Upper lobe of left lung (tissue), 6 donors: ENCODE measurements at regions not wholly inside any gene's neighbourhood (a gene's known extent, or its start where the extent isn't known, plus 50 kb on each side); places are given as distances from the start of the nearest gene placed in this dataset.

Source experiments
- ATAC-seq, 2 donors: fragments of 200-7000 bp; cut with Tn5 transposase; one replicate each; pipeline ENCODE4 v1.9.1; 2022; ENCODE audit warnings: mild to moderate bottlenecking in 2 of 2, moderate library complexity in 2 of 2; ENCODE audit not compliant: low FRiP score in 2 of 2
- DNase-seq, 2 donors: peaks; one replicate each; pipeline ENCODE4 v3.0.0-alpha.2; 2019 to 2020
- H3K27ac ChIP-seq, 4 donors: fragments of 200-600 bp; sonication (generic); one replicate each; pipeline ENCODE4 v1.5.1; 2016 to 2019
- H3K27me3 ChIP-seq, 4 donors: fragments of 200-600 bp; sonication (generic); one replicate each; pipeline ENCODE4 v1.5.1; 2017 to 2019
- H3K36me3 ChIP-seq, 4 donors: fragments of 200-600 bp; sonication (generic); one replicate each; pipeline ENCODE4 v1.5.1; 2016 to 2019
- H3K4me1 ChIP-seq, 4 donors: fragments of 200-600 bp; sonication (generic); one replicate each; pipeline ENCODE4 v1.5.1; 2018 to 2019
- H3K4me3 ChIP-seq, 4 donors: fragments of 200-600 bp; sonication (generic); one replicate each; pipeline ENCODE4 v1.5.1; 2017 to 2019; ENCODE audit warnings: mild to moderate bottlenecking in 2 of 4, moderate library complexity in 1 of 4
- H3K9me3 ChIP-seq, 4 donors: fragments of 200-600 bp; sonication (generic); one replicate each; pipeline ENCODE4 v1.5.1; 2018 to 2019
- CTCF ChIP-seq, 6 experiments: fragments of 450-650 bp in 4 of 6; fragments of 200-600 bp in 2 of 6; sonication (generic) in 2 of 6; IDR thresholded peaks; one replicate each; pipeline ENCODE4 v1.5.1; 2016 to 2019; ENCODE audit warnings: antibody characterized with exemption in 6 of 6
- EP300 ChIP-seq, 4 donors: sonication (generic); formaldehyde crosslinking; IDR thresholded peaks; one replicate each; pipeline ENCODE4 v1.5.1; 2017; ENCODE audit warnings: antibody characterized with exemption in 4 of 4, control low read depth in 2 of 4
- POLR2A ChIP-seq, 4 donors: fragments of 450-650 bp; IDR thresholded peaks; one replicate each; pipeline ENCODE4 v1.5.1; 2016 to 2017; ENCODE audit warnings: antibody characterized with exemption in 4 of 4, mild to moderate bottlenecking in 2 of 4
- POLR2AphosphoS5 ChIP-seq, 2 donors: sonication (generic); formaldehyde crosslinking; IDR thresholded peaks; one replicate each; pipeline ENCODE4 v1.5.1; 2017; ENCODE audit warnings: antibody characterized with exemption in 2 of 2
- WGBS, 2 donors: methylation state at CpG; one replicate each; pipeline ENCODE4 v1.1.5; 2017 to 2018; 5-methylcytosine and 5-hydroxymethylcytosine counted together
- donor health status: DM: no; HTN: no; CAD: no; lungs with moderate emphysema.
- donor health status: DM: no; HTN: yes; CAD: no; lungs with severe emphysema.

- ATAC-seq (no peak), DNase-seq (no peak)
- 74 to 78% methylated on average over 3 of the region's 3 CpGs for WGBS, 2 donors
- H3K27ac ChIP-seq: no peak overlapping the region
- no peaks in the 10 kb centered on the region for H3K27me3 ChIP-seq
- no peaks in the 10 kb centered on the region for H3K36me3 ChIP-seq
- H3K4me1 ChIP-seq: no peaks in the 10 kb centered on the region
- TF ChIP-seq POLR2AphosphoS5 (IDR thresholded peaks at IDR 0.05): no peak
- no peak for TF ChIP-seq EP300 (IDR thresholded peaks at IDR 0.05)
- no peak for TF ChIP-seq POLR2A (IDR thresholded peaks at IDR 0.05)
- TF ChIP-seq CTCF (IDR thresholded peaks at IDR 0.05): no peak
- no peak overlapping the region for H3K4me3 ChIP-seq
- H3K9me3 ChIP-seq: peaks cover 0 to 7% (median 0%) of the 10 kb centered on the region in 4 donors
These were observed 170.0 kb upstream of the RMST start for GRCh38 chr12:97292588-97292987.

- ATAC-seq (no peak), DNase-seq (no peak)
- H3K9me3 ChIP-seq: peaks cover 0 to 7% (median 0%) of the 10 kb centered on the region in 4 donors
- WGBS, 2 donors: 79 to 83% methylated on average over 1 of the region's 1 CpG
- H3K4me1 ChIP-seq: no peaks in the 10 kb centered on the region
- no peak overlapping the region for H3K4me3 ChIP-seq
- TF ChIP-seq POLR2AphosphoS5 (IDR thresholded peaks at IDR 0.05): no peak
- TF ChIP-seq EP300 (IDR thresholded peaks at IDR 0.05): no peak
- TF ChIP-seq CTCF (IDR thresholded peaks at IDR 0.05): no peak
- no peak for TF ChIP-seq POLR2A (IDR thresholded peaks at IDR 0.05)
- no peak overlapping the region for H3K27ac ChIP-seq
- H3K36me3 ChIP-seq: no peaks in the 10 kb centered on the region
- H3K27me3 ChIP-seq: no peaks in the 10 kb centered on the region
These were observed 169.1 kb upstream of the RMST start for GRCh38 chr12:97293541-97293940.

- no peaks in the 10 kb centered on the region for H3K27me3 ChIP-seq
- 53 to 74% methylated on average over 5 of the region's 5 CpGs for WGBS, 2 donors
- H3K27ac ChIP-seq: no peak overlapping the region
- ATAC-seq (no peak), DNase-seq (no peak)
- H3K4me3 ChIP-seq: no peak overlapping the region
- H3K4me1 ChIP-seq: no peaks in the 10 kb centered on the region
- peaks cover 0 to 7% (median 0%) of the 10 kb centered on the region in 4 donors for H3K9me3 ChIP-seq
- no peak for TF ChIP-seq POLR2A (IDR thresholded peaks at IDR 0.05)
- no peak for TF ChIP-seq EP300 (IDR thresholded peaks at IDR 0.05)
- TF ChIP-seq CTCF (IDR thresholded peaks at IDR 0.05): no peak
- no peak for TF ChIP-seq POLR2AphosphoS5 (IDR thresholded peaks at IDR 0.05)
- no peaks in the 10 kb centered on the region for H3K36me3 ChIP-seq
These were observed 162.8 kb upstream of the RMST start for GRCh38 chr12:97299847-97300246.

- DNase-seq (no peak), ATAC-seq (no peak)
- Histone ChIP-seq H3K36me3 (no peaks in the 10 kb centered on the region), H3K9me3 (peaks cover 0 to 2% (median 0%) of the 10 kb centered on the region in 4 donors), H3K4me1 (no peaks in the 10 kb centered on the region), H3K4me3 (no peak overlapping the region), H3K27ac (no peak overlapping the region), H3K27me3 (no peaks in the 10 kb centered on the region)
- 90 to 97% methylated on average over 5 of the region's 5 CpGs for WGBS, 2 donors
- TF ChIP-seq CTCF (IDR thresholded peaks at IDR 0.05) (no peak), POLR2AphosphoS5 (IDR thresholded peaks at IDR 0.05) (no peak), EP300 (IDR thresholded peaks at IDR 0.05) (no peak), POLR2A (IDR thresholded peaks at IDR 0.05) (no peak)
These were observed 162.2 kb upstream of the RMST start for GRCh38 chr12:97300431-97300830.

GRCh38 chr12:97300891-97301290, 161.7 kb upstream of the RMST start:
- H3K4me1 ChIP-seq: peaks cover 0 to 2% (median 0%) of the 10 kb centered on the region in 4 donors
- H3K9me3 ChIP-seq: no peaks in the 10 kb centered on the region
- no peak for TF ChIP-seq POLR2AphosphoS5 (IDR thresholded peaks at IDR 0.05)
- TF ChIP-seq POLR2A (IDR thresholded peaks at IDR 0.05): no peak
- no peak for TF ChIP-seq CTCF (IDR thresholded peaks at IDR 0.05)
- no peak for TF ChIP-seq EP300 (IDR thresholded peaks at IDR 0.05)
- H3K4me3 ChIP-seq: no peak overlapping the region
- ATAC-seq (no peak), DNase-seq (no peak)
- H3K27ac ChIP-seq: no peak overlapping the region
- no peaks in the 10 kb centered on the region for H3K27me3 ChIP-seq
- 70 to 73% methylated on average over 1 of the region's 1 CpG for WGBS, 2 donors
- no peaks in the 10 kb centered on the region for H3K36me3 ChIP-seq
